ENCODE measurements at regions not wholly inside any gene's neighbourhood (a gene's known extent, or its start where the extent isn't known, plus 50 kb on each side); places are given as distances from the start of the nearest gene placed in this dataset.

DNA sequence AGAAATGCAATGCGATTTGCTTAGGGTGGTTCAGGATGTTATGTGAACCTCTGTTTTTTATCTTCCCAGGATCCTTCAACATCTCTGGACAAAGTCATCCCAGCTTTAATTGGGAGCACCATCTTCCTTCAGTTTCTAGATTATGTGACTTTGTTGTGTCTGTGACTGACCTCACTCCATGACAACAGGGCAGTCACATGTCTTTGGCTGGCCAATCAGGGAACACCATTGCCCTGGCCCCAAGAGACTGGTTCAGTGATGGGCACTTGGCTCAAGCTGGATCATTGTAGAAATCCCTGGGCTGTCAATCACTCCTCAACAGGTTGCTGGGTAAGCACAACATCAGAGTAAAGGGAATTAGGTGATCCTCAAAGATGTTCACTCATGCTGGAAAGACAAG lies 499.7 kb downstream of the XYLT1 start:
- TF ChIP-seq FOXA2 (IDR thresholded peaks at IDR 0.05) = no peak
- TF ChIP-seq HNF4A (conservative IDR thresholded peaks at IDR 0.05) = no peak
- no peak for TF ChIP-seq EGR1 (IDR thresholded peaks at IDR 0.05; ENCODE audit: low read depth in 2 of 2)
- TF ChIP-seq, protein P1, sequence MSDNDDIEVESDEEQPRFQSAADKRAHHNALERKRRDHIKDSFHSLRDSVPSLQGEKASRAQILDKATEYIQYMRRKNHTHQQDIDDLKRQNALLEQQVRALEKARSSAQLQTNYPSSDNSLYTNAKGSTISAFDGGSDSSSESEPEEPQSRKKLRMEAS (IDR thresholded peaks at IDR 0.05) = no peak
- no peak for TF ChIP-seq JUND (IDR thresholded peaks at IDR 0.05)
- no peak for TF ChIP-seq RAD21 (IDR thresholded peaks at IDR 0.05)
- no peak for TF ChIP-seq REST (IDR thresholded peaks at IDR 0.05)
- TF ChIP-seq SP1 (IDR thresholded peaks at IDR 0.05) = no peak
- WGBS = 84% methylated on average over 1 of the region's 1 CpG
- Histone ChIP-seq H3K36me3 (ENCODE audit: control insufficient read depth in 4 of 4, insufficient read depth in 3 of 4, low read depth in 1 of 4, low read length in 3 of 4) (no peaks in the 10 kb centered on the region), H3K27ac (ENCODE audit: low read depth in 1 of 2, low read length in 2 of 2) (no peak overlapping the region), H3K9me3 (ENCODE audit: control insufficient read depth in 4 of 4, low read length in 3 of 4) (no peaks in the 10 kb centered on the region), H3K4me1 (ENCODE audit: control insufficient read depth in 4 of 4, insufficient read depth in 4 of 4, low read length in 3 of 4) (no peaks in the 10 kb centered on the region), H3K9ac (ENCODE audit: low read depth in 1 of 2, low read length in 2 of 2) (no peak overlapping the region), H3K27me3 (ENCODE audit: control insufficient read depth in 4 of 4, insufficient read depth in 4 of 4, low read length in 3 of 4) (peaks cover 0 to 5% (median 0%) of the 10 kb centered on the region in 4 donors), H3K4me3 (ENCODE audit: low read depth in 1 of 3, low read length in 3 of 3) (no peak overlapping the region)
- no peak for DNase-seq (ENCODE audit: low spot score)

- 79% methylated on average over 4 of the region's 4 CpGs for WGBS
These were observed 497.9 kb downstream of the XYLT1 start for GRCh38 chr16:16972831-16973230.

More at GRCh38 chr16:16972831-16973230, 497.9 kb downstream of the XYLT1 start:
- Histone ChIP-seq H3K9me3 (ENCODE audit: control insufficient read depth in 4 of 4, low read length in 3 of 4) (no peaks in the 10 kb centered on the region), H3K9ac (ENCODE audit: low read depth in 1 of 2, low read length in 2 of 2) (no peak overlapping the region), H3K27ac (ENCODE audit: low read depth in 1 of 2, low read length in 2 of 2) (no peak overlapping the region), H3K4me3 (ENCODE audit: low read depth in 1 of 3, low read length in 3 of 3) (no peak overlapping the region), H3K4me1 (ENCODE audit: control insufficient read depth in 4 of 4, insufficient read depth in 4 of 4, low read length in 3 of 4) (no peaks in the 10 kb centered on the region), H3K36me3 (ENCODE audit: control insufficient read depth in 4 of 4, insufficient read depth in 3 of 4, low read depth in 1 of 4, low read length in 3 of 4) (no peaks in the 10 kb centered on the region), H3K27me3 (ENCODE audit: control insufficient read depth in 4 of 4, insufficient read depth in 4 of 4, low read length in 3 of 4) (no peaks in the 10 kb centered on the region)
- DNase-seq (ENCODE audit: low spot score) = no peak
- TF ChIP-seq, protein P2, sequence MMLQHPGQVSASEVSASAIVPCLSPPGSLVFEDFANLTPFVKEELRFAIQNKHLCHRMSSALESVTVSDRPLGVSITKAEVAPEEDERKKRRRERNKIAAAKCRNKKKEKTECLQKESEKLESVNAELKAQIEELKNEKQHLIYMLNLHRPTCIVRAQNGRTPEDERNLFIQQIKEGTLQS (IDR thresholded peaks at IDR 0.05) = no peak
- TF ChIP-seq ZBTB33 (IDR thresholded peaks at IDR 0.05) = no peak
- no peak for TF ChIP-seq NR2F2 (IDR thresholded peaks at IDR 0.05)
- no peak for TF ChIP-seq HNF4A (conservative IDR thresholded peaks at IDR 0.05)
- no peak for TF ChIP-seq GABPA (IDR thresholded peaks at IDR 0.05 in 1 of 2, conservative IDR thresholded peaks at IDR 0.05 in 1 of 2)
- no peak for TF ChIP-seq FOXA1 (IDR thresholded peaks at IDR 0.05)
- TF ChIP-seq, protein P1 (IDR thresholded peaks at IDR 0.05) = no peak
- TF ChIP-seq JUND (IDR thresholded peaks at IDR 0.05) = no peak
- no peak for TF ChIP-seq TAF1 (conservative IDR thresholded peaks at IDR 0.05)
- TF ChIP-seq CTCF (IDR thresholded peaks at IDR 0.05; ENCODE audit: low read depth, low read length, missing input control) = no peak
- no peak for TF ChIP-seq FOXA2 (IDR thresholded peaks at IDR 0.05)
- no peak for TF ChIP-seq RAD21 (IDR thresholded peaks at IDR 0.05)
- TF ChIP-seq EGR1 (IDR thresholded peaks at IDR 0.05; ENCODE audit: low read depth in 2 of 2) = no peak
- no peak for TF ChIP-seq YY1 (IDR thresholded peaks at IDR 0.05)

Data from liver (tissue), 8 donors.